Ishikawa (cell line): ENCODE measurements at regions not wholly inside any gene's neighbourhood (a gene's known extent, or its start where the extent isn't known, plus 50 kb on each side); places are given as distances from the start of the nearest gene placed in this dataset.

ENCODE experiments used
- CEBPB ChIP-seq: IDR thresholded peaks from 2 replicates; pipeline ENCODE4 v1.6.1; 2012
- CREB1 ChIP-seq: IDR thresholded peaks from 2 replicates; pipeline ENCODE4 v1.6.1; 2012; ENCODE audit warnings: low read depth
- EGR1 ChIP-seq: IDR thresholded peaks from 2 replicates; pipeline ENCODE4 v1.6.1; 2012
- EP300 ChIP-seq: IDR thresholded peaks from 2 replicates; pipeline ENCODE4 v1.6.1; 2012; ENCODE audit warnings: borderline replicate concordance
- FOXM1 ChIP-seq: IDR thresholded peaks from 2 replicates; pipeline ENCODE4 v1.6.1; 2012; ENCODE audit warnings: low read depth, borderline replicate concordance
- NFIC ChIP-seq: IDR thresholded peaks from 2 replicates; pipeline ENCODE4 v1.6.1; 2012
- RAD21 ChIP-seq: IDR thresholded peaks from 2 replicates; pipeline ENCODE4 v1.6.1; 2012; ENCODE audit warnings: low read depth
- TAF1 ChIP-seq: IDR thresholded peaks from 2 replicates; pipeline ENCODE4 v1.6.1; 2012; ENCODE audit warnings: low read depth, mild to moderate bottlenecking
- TCF12 ChIP-seq: IDR thresholded peaks from 2 replicates; pipeline ENCODE4 v1.6.1; 2012; ENCODE audit warnings: low read depth
- TEAD4 ChIP-seq: IDR thresholded peaks from 2 replicates; pipeline ENCODE4 v1.6.1; 2012
- USF1 ChIP-seq: IDR thresholded peaks from 2 replicates; pipeline ENCODE4 v1.6.1; 2012
- YY1 ChIP-seq: IDR thresholded peaks from 2 replicates; pipeline ENCODE4 v1.6.1; 2012; ENCODE audit warnings: low read depth
- ZBTB7A ChIP-seq: IDR thresholded peaks from 2 replicates; pipeline ENCODE4 v1.6.1; 2012; ENCODE audit warnings: low read depth
- TF ChIP-seq, protein P1 (sequence below): IDR thresholded peaks from 2 replicates; pipeline ENCODE4 v1.6.1; 2012; ENCODE audit warnings: low read depth, mild to moderate bottlenecking
- TF ChIP-seq, protein P2 (sequence below): IDR thresholded peaks from 2 replicates; pipeline ENCODE4 v1.6.1; 2012

- no peak for TF ChIP-seq CREB1
- TF ChIP-seq, protein P1, sequence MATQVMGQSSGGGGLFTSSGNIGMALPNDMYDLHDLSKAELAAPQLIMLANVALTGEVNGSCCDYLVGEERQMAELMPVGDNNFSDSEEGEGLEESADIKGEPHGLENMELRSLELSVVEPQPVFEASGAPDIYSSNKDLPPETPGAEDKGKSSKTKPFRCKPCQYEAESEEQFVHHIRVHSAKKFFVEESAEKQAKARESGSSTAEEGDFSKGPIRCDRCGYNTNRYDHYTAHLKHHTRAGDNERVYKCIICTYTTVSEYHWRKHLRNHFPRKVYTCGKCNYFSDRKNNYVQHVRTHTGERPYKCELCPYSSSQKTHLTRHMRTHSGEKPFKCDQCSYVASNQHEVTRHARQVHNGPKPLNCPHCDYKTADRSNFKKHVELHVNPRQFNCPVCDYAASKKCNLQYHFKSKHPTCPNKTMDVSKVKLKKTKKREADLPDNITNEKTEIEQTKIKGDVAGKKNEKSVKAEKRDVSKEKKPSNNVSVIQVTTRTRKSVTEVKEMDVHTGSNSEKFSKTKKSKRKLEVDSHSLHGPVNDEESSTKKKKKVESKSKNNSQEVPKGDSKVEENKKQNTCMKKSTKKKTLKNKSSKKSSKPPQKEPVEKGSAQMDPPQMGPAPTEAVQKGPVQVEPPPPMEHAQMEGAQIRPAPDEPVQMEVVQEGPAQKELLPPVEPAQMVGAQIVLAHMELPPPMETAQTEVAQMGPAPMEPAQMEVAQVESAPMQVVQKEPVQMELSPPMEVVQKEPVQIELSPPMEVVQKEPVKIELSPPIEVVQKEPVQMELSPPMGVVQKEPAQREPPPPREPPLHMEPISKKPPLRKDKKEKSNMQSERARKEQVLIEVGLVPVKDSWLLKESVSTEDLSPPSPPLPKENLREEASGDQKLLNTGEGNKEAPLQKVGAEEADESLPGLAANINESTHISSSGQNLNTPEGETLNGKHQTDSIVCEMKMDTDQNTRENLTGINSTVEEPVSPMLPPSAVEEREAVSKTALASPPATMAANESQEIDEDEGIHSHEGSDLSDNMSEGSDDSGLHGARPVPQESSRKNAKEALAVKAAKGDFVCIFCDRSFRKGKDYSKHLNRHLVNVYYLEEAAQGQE = no peak
- no peak for TF ChIP-seq TEAD4
- TF ChIP-seq ZBTB7A = no peak
- TF ChIP-seq EP300 = no peak
- TF ChIP-seq TCF12 = no peak
- TF ChIP-seq, protein P2, sequence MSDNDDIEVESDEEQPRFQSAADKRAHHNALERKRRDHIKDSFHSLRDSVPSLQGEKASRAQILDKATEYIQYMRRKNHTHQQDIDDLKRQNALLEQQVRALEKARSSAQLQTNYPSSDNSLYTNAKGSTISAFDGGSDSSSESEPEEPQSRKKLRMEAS = no peak
- TF ChIP-seq TAF1 = no peak
- TF ChIP-seq RAD21 = no peak
- TF ChIP-seq FOXM1 = no peak
- TF ChIP-seq NFIC = no peak
- no peak for TF ChIP-seq EGR1
- TF ChIP-seq CEBPB = no peak
- no peak for TF ChIP-seq USF1
- TF ChIP-seq YY1 = no peak
These were observed 98.7 kb downstream of the CCNA1 start for GRCh38 chr13:36530861-36531590.

DNA sequence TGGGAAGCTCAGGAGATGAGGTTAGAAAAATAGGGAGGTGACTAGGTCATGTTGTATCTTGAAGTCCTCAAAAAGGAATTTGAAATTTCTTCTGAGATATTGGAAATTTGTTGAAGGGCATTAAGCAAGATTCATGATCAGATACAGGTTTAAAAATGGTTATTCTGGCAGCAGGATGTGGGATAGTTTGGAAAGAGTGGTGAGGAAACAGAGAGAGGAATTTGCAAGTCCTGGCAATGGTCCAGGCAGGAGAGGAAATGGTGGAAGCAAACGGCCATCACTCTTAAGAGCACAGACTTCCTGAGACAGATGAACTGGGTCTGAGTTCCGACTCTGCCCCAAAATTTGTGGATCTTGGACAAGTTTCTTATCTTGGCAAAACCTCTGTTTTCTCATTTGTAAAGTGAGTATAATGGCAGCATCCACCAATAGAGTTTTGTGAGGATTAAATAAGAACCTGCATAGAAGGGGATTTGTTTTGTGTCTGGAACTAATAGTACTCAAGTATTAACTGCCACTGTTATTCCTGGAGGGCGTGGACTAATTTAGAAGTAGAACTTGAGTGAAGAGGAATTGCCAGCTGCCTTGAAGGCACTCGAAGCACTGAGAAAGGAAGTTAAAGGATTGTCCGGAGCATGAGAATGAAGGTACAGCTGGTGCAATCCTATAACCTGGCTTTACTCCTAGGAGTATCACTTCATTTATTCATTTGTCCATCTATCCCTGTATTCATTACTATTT, 99.6 kb downstream of the CCNA1 start:
- no peak for TF ChIP-seq TEAD4
- peak; percentile 63 for TF ChIP-seq NFIC
- TF ChIP-seq YY1 = peak; percentile 59

GRCh38 chr13:36533806-36534205, 101.5 kb downstream of the CCNA1 start:
- peak; percentile 50; the same call in 1 of the 2 replicates for TF ChIP-seq TCF12
- TF ChIP-seq NFIC = 0 out of 2 replicates have a peak, but pooled peaks have one; percentile 10
- TF ChIP-seq EP300 = no peak; the same call in 1 of the 2 replicates
- TF ChIP-seq TEAD4 = peak; percentile 41; the same call in 1 of the 2 replicates
- TF ChIP-seq RAD21 = no peak
- TF ChIP-seq FOXM1 = no peak
- no peak for TF ChIP-seq TAF1

DNA sequence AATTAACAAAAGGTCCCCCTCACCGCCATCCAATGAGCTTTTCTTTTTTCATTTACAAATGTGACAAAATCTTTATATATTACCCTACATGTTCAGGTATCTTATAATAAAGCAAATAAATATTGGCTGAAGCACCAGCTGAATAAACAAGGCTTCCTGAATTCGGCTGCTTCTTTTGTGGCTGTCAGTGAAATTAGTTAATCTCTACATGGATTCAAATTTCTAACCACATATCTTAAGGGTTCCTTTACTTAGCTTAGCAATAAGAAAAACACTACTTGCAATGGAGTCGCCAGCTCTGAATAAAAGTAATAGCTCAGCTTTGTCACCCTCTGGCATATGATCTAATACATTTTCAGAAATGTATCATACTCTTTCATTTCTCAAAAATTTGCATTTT, 104.3 kb downstream of the CCNA1 start:
- TF ChIP-seq TCF12 (no peak), RAD21 (no peak), FOXM1 (no peak), EP300 (no peak), YY1 (no peak)
- TF ChIP-seq, protein P2 = no peak

- no peak for TF ChIP-seq ZBTB7A
These were observed 111.4 kb downstream of the CCNA1 start for GRCh38 chr13:36543671-36544070.

DNA sequence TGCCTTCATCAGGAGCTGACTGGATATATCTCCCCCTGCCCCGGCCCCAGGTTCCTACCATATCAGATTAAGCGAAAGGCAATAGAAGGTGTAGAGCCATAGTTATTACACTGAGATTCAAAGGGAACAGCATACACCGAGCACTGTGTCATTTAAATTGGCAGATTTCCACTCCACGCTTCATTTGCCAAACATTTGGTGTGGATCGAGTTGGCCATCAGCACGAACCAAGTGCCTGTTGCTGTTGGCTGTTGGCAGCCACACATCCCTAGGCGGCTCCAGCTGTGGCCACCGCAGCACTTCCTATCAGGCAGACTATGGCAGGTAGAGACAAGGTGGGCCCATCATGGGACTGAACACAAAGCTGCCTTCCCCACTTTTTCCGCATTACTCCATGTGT, 115.8 kb downstream of the CCNA1 start:
- TF ChIP-seq EGR1 = no peak
- no peak for TF ChIP-seq USF1
- no peak for TF ChIP-seq ZBTB7A
- no peak for TF ChIP-seq CREB1
- TF ChIP-seq EP300 = no peak
- no peak for TF ChIP-seq FOXM1
- no peak for TF ChIP-seq TCF12
- TF ChIP-seq NFIC = no peak
- TF ChIP-seq YY1 = no peak
- TF ChIP-seq CEBPB = no peak
- TF ChIP-seq, protein P2 = no peak
- no peak for TF ChIP-seq RAD21

- TF ChIP-seq CEBPB (no peak), NFIC (no peak), CREB1 (no peak), TCF12 (no peak), RAD21 (no peak), EGR1 (no peak), YY1 (no peak), TEAD4 (no peak), USF1 (no peak), FOXM1 (no peak), TAF1 (no peak)
- TF ChIP-seq, protein P1 = no peak
- TF ChIP-seq, protein P2 = no peak
These were observed 116.9 kb downstream of the CCNA1 start for GRCh38 chr13:36549126-36549702.
